Hypothalamus (tissue), 51 donors: ENCODE measurements at regions not wholly inside any gene's neighbourhood (a gene's known extent, or its start where the extent isn't known, plus 50 kb on each side); places are given as distances from the start of the nearest gene placed in this dataset.
"Not testable (repeated sequence)": the region's sequence is repeated elsewhere in the genome, so short reads cannot be mapped to it uniquely, and the experiment has no call there.

Experiments
- DNase-seq, 51 donors: peaks; one replicate each; lab custom pipeline; 2025; lab: John Stamatoyannopoulos, UW

GRCh38 chr4:145255311-145255710, 74.9 kb upstream of the OTUD4 start:
- not testable (repeated sequence) for DNase-seq

GRCh38 chr4:145252190-145252589, 71.8 kb upstream of the OTUD4 start:
- peak in 1 of 51 donors; percentile 6 for DNase-seq

- DNase-seq = no peak
Measured at GRCh38 chr4:145251391-145251790, 71.0 kb upstream of the OTUD4 start.

GRCh38 chr4:145248971-145249370, 68.6 kb upstream of the OTUD4 start:
- no peak for DNase-seq

- no peak for DNase-seq
Measured at GRCh38 chr4:145248502-145248901, 68.1 kb upstream of the OTUD4 start.

- peak in 18 of 51 donors; percentile 0 to 50 (median 23) for DNase-seq
Measured at GRCh38 chr4:145234091-145234706, 53.8 kb upstream of the OTUD4 start.

GRCh38 chr4:145231906-145232700, 51.7 kb upstream of the OTUD4 start:
- no peak for DNase-seq

GRCh38 chr4:145230726-145231125, 50.3 kb upstream of the OTUD4 start:
- no peak for DNase-seq
